ENCODE measurements at regions not wholly inside any gene's neighbourhood (a gene's known extent, or its start where the extent isn't known, plus 50 kb on each side); places are given as distances from the start of the nearest gene placed in this dataset.

GRCh38 chr6:22906091-22906549 is 336.8 kb downstream of the HDGFL1 start:
- no peak for DNase-seq (ENCODE audit: low read depth)
- TF ChIP-seq CTCF (conservative IDR thresholded peaks at IDR 0.05; ENCODE audit: low read depth, low read length): peak; percentile 64
- no peak overlapping the region for H3K4me3 ChIP-seq (ENCODE audit: low read length)

GRCh38 chr6:22907085-22907484 is 337.7 kb downstream of the HDGFL1 start:
- DNase-seq (ENCODE audit: low read depth): no peak
- no peak for TF ChIP-seq CTCF (conservative IDR thresholded peaks at IDR 0.05; ENCODE audit: low read depth, low read length)
- H3K4me3 ChIP-seq (ENCODE audit: low read length): no peak overlapping the region

- no peak for DNase-seq (ENCODE audit: low read depth)
- TF ChIP-seq CTCF (conservative IDR thresholded peaks at IDR 0.05; ENCODE audit: low read depth, low read length): no peak
- H3K4me3 ChIP-seq (ENCODE audit: low read length): no peak overlapping the region
These were observed 341.0 kb downstream of the HDGFL1 start for GRCh38 chr6:22910370-22910769.

- no peak for TF ChIP-seq CTCF (conservative IDR thresholded peaks at IDR 0.05; ENCODE audit: low read depth, low read length)
- no peak overlapping the region for H3K4me3 ChIP-seq (ENCODE audit: low read length)
- DNase-seq (ENCODE audit: low read depth): no peak
These were observed 344.2 kb downstream of the HDGFL1 start for GRCh38 chr6:22913612-22914011.

- peak; percentile 70 for DNase-seq (ENCODE audit: low read depth)
- H3K4me3 ChIP-seq (ENCODE audit: low read length): no peak overlapping the region
- TF ChIP-seq CTCF (conservative IDR thresholded peaks at IDR 0.05; ENCODE audit: low read depth, low read length): no peak
These were observed 348.0 kb downstream of the HDGFL1 start for GRCh38 chr6:22917344-22917743.

- no peak for DNase-seq (ENCODE audit: low read depth)
- TF ChIP-seq CTCF (conservative IDR thresholded peaks at IDR 0.05; ENCODE audit: low read depth, low read length): no peak
- no peak overlapping the region for H3K4me3 ChIP-seq (ENCODE audit: low read length)
These were observed 352.5 kb downstream of the HDGFL1 start for GRCh38 chr6:22921828-22922227.

- H3K4me3 ChIP-seq (ENCODE audit: low read length): no peak overlapping the region
- no peak for TF ChIP-seq CTCF (conservative IDR thresholded peaks at IDR 0.05; ENCODE audit: low read depth, low read length)
- no peak for DNase-seq (ENCODE audit: low read depth)
These were observed 356.0 kb downstream of the HDGFL1 start for GRCh38 chr6:22925304-22925835.
